ENCODE measurements at regions not wholly inside any gene's neighbourhood (a gene's known extent, or its start where the extent isn't known, plus 50 kb on each side); places are given as distances from the start of the nearest gene placed in this dataset.
A peak's percentile ranks its signal among the peaks of the same experiment; 100 is the strongest.
"Not testable (repeated sequence)": the region's sequence is repeated elsewhere in the genome, so short reads cannot be mapped to it uniquely, and the experiment has no call there.

DNA sequence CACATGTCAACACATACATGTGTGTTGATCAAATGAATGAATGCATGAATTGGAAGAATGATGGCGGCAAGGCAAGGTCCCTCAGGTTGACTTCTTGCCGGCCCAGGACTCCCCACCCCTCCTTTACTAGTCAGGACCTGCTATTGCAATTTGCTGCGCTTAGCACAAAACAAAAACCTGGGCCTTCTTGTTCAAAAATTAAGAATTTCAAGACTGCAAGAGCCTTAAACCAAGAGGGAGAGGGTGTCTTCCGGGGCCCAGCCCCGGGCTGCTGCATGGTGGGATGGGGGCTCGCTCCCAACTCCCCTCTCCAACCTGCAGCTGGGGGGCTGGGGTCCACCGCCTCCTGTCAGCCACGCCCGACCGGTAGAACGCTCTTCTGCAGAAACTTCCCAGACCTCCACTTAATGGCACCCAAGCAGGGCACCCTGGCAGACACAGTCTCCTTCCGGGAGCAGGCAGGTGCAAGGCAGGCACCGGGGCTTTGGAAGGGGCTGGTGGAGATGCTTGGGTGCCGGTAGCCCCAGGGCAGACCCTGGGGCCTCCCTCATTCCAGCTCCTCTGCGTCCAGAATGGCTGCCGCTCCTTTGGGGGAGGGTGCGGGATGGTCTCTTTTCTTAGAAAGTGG lies 2896.5 kb downstream of the RPIA start:
- ATAC-seq (ENCODE audit: poor library complexity); intact Hi-C loops (cut with DNase I); DNase-seq: not testable (repeated sequence)

DNA sequence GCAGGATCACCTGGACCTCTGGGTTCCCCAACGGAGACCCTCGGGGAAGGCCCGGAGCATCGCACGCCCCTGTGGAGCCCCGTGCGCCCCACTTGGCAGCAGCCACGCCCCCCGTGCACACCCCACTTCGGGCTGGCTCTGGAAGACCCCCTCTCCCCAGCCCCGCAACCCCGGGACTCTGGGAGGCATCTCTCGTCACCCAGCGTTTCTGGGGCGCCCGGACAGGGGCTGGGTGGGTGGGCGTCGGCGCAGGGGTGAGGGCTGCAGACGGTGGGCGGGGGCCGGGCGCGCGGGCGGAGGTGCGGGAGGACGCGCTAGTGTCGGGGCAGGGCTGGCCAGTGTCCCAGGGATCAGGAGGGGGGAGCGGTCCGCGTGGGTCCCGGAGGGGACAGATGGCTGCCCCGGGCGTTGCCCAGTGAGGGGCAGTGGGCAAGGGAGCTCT lies 2897.3 kb downstream of the RPIA start:
- intact Hi-C loops (cut with DNase I); DNase-seq; ATAC-seq (ENCODE audit: poor library complexity): not testable (repeated sequence)

DNA sequence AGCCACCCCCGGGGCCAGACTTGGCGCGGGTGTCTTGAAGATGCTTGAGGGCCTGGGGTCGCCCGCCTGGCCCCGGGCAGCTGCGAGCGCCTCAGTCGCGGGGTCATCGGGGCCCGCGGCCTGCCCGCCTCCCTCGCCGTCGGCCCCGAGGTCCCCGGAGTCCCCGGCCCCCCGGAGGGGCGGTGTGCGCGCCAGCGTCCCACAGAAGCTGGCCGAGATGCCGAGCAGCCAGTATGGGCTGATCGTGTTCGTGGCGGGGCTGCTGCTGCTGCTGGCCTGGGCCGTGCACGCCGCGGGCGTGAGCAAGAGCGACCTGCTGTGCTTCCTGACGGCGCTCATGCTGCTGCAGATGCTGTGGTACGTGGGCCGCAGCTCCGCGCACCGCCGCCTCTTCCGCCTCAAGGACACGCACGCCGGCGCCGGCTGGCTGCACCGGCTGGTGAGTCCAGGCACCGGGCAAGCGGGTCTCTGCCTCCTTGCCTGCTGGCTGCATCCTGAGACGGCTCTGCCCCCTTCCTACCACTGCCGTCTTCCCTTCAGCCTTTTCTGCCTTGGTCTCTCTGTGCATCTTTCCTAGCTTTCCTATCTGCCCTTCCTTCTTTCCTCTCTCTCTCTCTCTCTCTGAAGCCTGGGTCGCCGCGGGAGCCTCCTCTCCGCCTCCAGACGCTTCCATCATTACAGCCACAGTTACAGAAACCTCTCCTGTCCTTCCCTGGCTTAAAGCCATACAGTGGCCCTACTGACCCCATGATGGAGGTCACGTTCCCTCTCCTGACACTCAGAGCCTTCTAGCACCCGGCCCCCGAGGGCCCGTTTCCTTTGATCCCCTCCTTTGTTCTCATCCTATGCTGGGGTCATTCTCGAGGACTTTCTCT lies 2898.2 kb downstream of the RPIA start:
- intact Hi-C loops (cut with DNase I); DNase-seq; ATAC-seq (ENCODE audit: poor library complexity): not testable (repeated sequence)

DNA sequence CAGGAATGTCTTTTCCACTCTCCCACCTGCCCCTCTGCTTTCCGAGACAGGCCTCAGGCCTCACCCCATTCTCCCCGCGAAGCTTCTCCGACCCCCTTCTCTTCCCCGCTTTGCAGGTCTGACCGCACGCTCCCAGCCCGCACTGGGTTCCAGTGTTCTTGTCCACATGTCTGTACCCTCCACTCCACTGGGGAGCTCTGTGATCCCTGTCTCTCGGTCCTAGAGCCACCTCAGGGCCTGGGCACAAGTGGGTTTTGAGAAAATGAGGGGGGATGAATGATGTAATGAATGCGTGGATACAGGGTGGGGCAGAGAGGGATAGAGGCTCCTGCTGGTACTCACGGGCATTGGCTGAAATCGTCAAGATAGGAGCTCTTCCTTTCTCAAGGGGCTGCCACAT lies 2898.9 kb downstream of the RPIA start:
- ATAC-seq (ENCODE audit: poor library complexity); DNase-seq; intact Hi-C loops (cut with DNase I): not testable (repeated sequence)

DNA sequence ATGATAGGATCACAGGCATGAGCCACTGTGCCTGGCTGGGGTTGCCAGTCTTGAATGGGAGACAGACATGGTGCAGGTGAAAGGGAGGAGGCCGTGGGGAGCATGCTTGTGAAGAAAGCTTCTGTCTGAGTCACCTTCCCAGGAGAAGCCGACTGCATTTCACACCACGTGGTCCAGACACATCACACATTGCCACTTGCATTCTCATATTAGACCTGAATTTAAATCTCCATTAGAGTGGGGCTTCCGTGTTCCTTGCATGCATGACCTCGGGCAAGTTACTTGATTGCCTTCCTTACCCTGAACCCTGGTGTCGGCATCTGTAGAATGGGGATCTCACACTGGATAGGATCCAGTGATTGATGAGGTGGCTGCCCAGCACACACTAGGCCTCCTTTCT lies 2899.6 kb downstream of the RPIA start:
- intact Hi-C loops (cut with DNase I); ATAC-seq (ENCODE audit: poor library complexity); DNase-seq: not testable (repeated sequence)

DNA sequence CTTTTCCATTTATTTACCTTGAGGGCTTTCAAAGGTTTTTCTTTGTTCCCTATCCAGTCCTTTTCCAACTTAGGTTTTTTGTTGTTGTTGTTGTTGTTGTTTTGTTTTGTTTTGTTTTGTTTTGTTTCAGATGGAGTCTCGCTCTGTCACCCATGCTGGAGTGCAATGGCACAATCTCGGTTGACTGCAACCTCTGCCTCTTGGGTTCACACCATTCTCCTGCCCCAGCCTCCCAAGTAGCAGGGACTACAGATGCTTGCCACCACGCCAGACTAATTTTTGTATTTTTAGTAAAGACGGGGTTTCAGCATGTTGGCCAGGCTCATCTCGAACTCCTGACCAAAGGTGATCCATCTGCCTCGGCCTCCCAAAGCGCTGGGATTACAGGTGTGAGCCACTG lies 2906.0 kb downstream of the RPIA start:
- DNase-seq; ATAC-seq (ENCODE audit: poor library complexity); intact Hi-C loops (cut with DNase I): not testable (repeated sequence)

DNA sequence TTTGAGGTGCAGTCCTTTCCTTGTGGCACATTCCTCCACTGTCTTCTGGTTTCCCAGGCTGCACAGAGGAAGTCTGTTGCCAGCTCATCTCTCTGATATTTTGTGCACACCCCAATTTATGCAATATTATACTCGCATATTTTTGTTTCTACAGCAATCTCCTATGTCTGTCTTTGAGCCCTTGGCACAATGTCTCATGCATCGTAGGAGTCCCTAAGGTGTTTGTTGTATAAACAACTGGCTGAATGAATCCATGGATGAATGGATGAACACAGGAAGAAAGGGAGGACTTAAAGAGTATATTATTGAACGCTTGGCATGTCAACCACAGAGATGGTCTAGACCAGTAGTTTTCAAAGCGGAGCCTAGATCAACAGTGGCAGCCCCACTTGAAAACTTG lies 2907.0 kb downstream of the RPIA start:
- DNase-seq; ATAC-seq (ENCODE audit: poor library complexity); intact Hi-C loops (cut with DNase I): not testable (repeated sequence)

DNA sequence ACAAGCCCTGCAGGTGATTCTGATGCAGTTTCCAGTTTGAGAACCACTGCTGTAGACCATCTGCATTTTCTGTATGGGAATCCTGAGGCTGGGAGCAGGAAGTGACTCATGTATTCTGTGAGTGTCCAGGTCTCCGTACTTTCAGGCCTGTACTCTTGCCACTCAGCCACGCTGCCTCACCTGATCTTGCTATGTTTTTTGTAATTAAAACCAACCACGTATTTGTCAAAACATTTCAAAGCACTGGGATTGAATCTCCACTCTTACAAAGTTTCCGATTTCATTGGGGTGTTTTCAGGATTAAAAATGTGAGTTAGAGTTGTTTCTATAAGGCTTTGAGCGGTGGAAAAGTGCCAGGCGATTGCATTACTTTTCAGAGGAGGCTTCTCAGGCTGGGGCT lies 2907.5 kb downstream of the RPIA start:
- ATAC-seq (ENCODE audit: poor library complexity); intact Hi-C loops (cut with DNase I); DNase-seq: not testable (repeated sequence)

DNA sequence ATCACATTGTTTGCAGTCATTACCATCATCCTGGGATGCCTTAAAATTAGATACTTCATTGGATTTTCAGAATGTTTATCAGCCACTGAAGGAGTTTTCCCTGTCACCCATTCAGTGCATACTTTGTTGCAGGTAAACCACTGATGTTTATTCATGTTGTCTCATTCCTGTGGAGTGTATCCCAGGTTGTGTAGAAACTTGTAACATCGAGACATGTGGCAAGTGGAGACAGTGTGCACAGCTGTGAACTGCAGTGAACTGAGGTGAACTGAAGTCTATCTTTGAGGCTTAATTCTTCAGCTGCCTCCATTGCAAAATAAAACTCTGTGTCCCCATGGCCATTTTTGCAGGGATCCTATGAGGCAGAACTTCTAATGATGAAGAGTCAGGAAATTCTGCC lies 2911.4 kb downstream of the RPIA start:
- ATAC-seq (ENCODE audit: poor library complexity); DNase-seq; intact Hi-C loops (cut with DNase I): not testable (repeated sequence)

DNA sequence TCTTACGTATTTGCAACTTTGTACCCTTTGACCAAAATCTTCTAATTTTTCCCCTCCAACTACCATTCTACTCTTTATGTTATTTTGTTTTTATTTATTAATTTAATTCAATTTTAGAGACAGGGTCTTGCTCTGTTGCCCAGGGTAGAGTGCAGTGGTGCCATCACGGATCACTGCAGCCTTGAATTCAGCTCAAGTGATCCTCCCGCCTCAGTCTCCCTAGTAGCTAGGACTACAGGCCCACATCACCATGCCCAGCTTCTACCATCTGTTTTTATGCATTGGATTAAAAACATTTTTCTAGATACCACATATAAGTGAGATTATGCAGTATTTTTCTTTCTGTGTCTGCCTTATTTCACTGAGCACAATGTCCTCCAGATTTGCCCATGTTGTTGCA lies 2912.5 kb downstream of the RPIA start:
- ATAC-seq (ENCODE audit: poor library complexity); intact Hi-C loops (cut with DNase I); DNase-seq: not testable (repeated sequence)

DNA sequence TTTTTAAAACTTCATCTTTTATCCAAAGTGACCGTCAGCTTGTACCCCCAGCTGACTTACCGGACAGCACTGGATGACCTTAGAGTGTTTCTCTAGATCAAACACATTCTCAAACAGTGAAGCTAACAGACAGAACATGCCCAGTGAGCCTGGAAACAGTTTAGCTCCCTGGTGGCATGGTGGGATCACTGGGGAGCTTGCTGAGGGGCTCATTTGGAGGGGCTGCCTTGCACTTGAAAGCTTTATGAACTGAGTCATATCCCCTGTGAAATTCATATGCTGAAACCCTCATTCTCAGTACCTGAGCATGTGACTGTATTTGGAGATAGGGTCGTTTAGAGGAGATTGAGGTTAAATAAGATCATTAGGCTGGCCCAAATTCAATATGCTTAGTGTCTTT lies 2913.2 kb downstream of the RPIA start:
- intact Hi-C loops (cut with DNase I); DNase-seq; ATAC-seq (ENCODE audit: poor library complexity): not testable (repeated sequence)

DNA sequence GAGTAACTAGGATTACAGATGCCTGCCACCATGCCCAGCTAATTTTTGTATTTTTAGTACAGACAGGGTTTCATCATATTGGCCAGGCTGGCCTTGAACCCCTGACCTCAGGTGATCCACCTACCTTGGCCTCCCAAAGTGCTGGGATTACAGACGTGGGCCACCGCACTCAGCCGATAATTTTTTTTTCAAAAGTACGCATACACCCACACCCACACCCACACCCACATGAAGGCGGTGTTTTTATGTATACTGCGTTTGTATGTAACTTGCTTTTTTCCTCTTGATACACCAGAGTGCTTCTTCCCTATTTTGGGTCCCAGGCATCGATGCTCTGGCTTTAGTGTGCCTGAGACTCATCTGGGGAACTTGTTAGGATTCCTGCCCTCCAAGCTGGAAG lies 2932.3 kb downstream of the RPIA start:
- ATAC-seq (ENCODE audit: poor library complexity); DNase-seq; intact Hi-C loops (cut with DNase I): not testable (repeated sequence)

DNA sequence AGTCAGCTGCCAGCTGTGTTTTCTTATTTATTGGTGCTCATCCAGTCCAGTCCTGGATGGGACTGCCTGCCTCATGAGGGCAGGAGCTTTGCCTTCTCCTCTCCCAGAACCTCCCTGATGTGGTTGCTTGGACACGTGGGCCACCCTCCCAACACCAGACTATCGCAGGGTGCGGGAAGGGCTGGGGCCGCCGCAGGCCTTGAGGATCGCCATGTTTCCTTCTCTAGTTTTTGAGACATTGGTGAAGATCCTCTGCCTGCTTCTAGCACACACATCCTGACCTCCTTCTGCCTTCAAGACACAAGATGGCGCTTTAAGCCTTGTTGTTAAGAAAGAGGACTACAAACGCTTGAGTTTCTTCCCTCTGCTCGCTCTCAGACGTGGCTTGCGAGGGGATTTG lies 2937.0 kb downstream of the RPIA start:
- intact Hi-C loops (cut with DNase I); ATAC-seq (ENCODE audit: poor library complexity); DNase-seq: not testable (repeated sequence)

DNA sequence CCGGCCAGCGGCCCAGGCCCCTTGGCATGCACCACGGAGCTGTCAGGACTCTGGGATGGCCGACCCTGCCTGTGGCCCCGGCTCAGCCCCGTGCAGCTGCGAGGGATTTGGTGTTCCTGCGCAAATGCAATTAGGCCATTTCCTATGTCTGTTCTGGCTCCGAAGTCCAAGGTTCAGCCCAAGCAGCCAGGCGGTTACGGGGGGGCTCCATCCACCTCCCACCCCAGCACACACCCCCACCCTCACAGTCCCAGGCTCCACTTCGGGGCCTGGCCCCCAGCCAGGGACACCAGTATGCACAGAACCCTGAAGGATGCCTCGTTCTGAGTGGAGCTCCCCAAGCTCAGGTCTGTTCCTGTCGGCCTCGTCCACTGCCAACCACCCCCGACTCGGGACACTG lies 2965.7 kb downstream of the RPIA start:
- ATAC-seq (ENCODE audit: poor library complexity); intact Hi-C loops (cut with DNase I): not testable (repeated sequence)
- DNase-seq = peak; percentile 64

DNA sequence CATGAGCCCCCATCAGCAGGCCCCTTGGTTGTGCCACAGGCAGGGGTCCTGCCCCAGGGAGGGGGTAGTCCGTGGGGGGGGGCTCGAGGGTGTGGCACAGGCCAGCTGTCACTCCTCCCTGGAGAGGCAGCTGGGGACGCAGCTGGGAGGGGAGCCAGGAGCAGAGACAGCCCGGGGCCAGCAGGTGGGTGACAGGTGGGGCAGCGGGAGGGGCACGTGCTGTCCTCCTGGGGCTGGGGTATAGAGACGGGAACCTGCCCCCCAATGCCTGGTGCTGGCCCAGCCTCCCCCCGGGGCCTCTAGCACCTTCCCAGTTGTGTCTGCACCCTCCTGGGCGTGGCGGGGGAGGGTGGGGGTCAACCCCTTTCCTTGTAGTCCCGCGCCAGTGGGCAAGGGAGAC lies 2966.9 kb downstream of the RPIA start:
- ATAC-seq (ENCODE audit: poor library complexity); DNase-seq; intact Hi-C loops (cut with DNase I): not testable (repeated sequence)

DNA sequence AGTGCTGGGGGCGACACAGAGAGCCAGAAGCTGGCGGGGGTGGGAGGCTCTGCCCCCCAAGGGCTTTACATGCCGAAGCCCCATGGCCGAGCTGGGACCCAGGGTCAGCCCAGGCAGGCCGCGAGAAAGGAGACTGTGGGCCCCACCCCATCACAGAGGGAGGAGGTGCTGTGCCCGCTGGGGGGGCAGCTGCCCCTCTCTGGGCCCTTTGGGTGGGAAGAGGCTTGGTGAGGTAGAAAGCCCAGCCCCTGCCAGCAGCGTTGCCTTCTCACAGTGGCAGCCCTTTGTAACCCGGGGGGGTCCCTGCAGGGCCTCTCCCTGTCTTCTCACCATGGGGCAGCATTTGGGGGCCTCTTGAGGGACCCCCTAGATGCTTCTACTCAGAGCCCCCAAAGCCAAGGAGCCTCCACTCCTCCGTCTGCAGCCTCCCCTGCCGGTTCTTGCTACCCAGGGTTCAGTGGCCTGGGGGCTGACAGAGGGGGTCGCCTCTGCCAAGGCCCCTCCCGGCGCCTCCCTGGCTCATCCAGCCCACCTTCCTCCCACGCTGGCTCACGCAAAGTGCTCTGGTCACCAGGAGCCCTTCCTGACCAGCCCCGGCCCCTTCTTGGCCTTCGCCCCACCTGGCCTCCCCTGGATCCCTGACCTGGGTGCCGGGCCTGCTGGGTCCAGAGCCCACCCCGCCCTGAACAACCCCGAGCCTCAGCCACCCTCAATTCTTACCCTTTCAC lies 2967.9 kb downstream of the RPIA start:
- ATAC-seq (ENCODE audit: poor library complexity); DNase-seq; intact Hi-C loops (cut with DNase I): not testable (repeated sequence)

DNA sequence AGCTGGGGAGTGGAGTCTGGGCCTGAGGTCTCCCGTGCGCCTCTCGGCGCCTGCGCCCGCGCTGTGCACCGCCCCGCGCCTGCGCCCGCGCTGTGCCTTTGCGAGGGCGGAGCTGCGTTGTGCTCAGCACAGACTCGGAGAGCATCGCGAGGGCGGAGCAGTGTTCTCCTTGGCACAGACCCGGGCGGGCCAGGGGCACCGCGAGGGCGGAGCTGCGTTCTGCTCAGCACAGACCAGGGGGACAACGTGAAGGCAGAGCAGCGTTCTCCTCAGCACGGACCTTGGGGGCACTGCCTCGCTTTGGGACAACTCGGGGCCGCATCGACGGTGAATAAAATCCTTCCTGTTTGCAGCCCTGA lies 2968.4 kb downstream of the RPIA start:
- DNase-seq = peak; percentile 56
- intact Hi-C loops (cut with DNase I) = not testable (repeated sequence)
- ATAC-seq (ENCODE audit: poor library complexity) = peak; percentile 100

DNA sequence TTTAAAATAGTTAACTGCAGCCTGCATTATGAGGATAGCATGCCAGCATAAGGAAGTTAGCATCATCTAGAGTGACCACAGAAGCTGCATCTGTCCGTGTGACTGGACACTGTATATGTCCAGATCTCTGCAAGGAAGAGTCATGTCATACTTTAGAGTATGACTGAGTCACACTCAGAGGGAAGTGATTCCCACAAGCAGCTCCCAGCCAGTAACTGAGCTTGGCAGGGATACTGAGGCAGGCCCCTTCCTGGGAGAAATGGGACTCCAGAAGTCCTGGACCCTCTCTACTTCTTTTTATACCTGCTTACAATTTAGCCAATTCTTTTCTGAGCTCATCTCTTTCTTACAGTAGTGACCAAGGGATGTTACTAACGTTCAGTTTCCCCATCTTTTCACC lies 2975.9 kb downstream of the RPIA start:
- intact Hi-C loops (cut with DNase I); DNase-seq; ATAC-seq (ENCODE audit: poor library complexity): not testable (repeated sequence)

DNA sequence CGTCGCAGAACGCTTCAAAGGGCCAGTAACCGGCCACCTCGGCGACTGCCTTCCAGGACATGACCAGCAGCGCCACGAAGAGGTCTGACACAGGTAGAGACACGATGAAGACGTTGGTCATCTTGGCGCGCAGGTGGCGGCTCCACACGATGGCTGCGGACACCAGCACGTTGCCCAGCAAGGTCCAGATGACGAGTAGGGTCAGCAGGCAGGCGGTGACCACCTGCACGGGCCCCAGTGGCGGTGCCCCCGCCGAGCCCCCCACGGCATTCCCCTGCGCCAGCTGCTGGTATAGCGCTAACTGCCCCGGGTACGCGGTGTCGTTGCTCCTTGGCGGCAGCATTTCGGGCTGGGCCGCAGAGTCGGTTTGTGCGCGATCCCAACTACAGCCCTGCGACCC lies 2994.1 kb downstream of the RPIA start:
- DNase-seq; intact Hi-C loops (cut with DNase I); ATAC-seq (ENCODE audit: poor library complexity): not testable (repeated sequence)

All from Right ventricle myocardium superior (tissue), 1 donor.